Left cardiac atrium (tissue), 4 donors: ENCODE measurements at regions not wholly inside any gene's neighbourhood (a gene's known extent, or its start where the extent isn't known, plus 50 kb on each side); places are given as distances from the start of the nearest gene placed in this dataset.
A peak's percentile ranks its signal among the peaks of the same experiment; 100 is the strongest.
"Not testable (repeated sequence)": the region's sequence is repeated elsewhere in the genome, so short reads cannot be mapped to it uniquely, and the experiment has no call there.

Source experiments
- ATAC-seq, 2 donors: fragments of 200-7000 bp; cut with Tn5 transposase; one replicate each; pipeline ENCODE4 v1.9.1; 2020; ENCODE audit warnings: mild to moderate bottlenecking in 2 of 2, moderate library complexity in 2 of 2
- DNase-seq: peaks from one replicate; pipeline ENCODE4 v3.0.0-alpha.2; 2020
- intact Hi-C, 2 donors: fragments of 100-400 bp; cut with DNase I; formaldehyde crosslinking; loops; one replicate each; pipeline versions ENCODE4 v1.14.1 to v1.15.1; 2022 to 2023
- donor health status: DM: no; HTN: yes; CAD: no.
- donor health status: DM: no; HTN: yes; CAD: no; lungs with severe emphysema.
- donor health status: DM: yes; HTN: yes; CAD: no.
- donor health status: Dilated cardiomyopathy.

DNA sequence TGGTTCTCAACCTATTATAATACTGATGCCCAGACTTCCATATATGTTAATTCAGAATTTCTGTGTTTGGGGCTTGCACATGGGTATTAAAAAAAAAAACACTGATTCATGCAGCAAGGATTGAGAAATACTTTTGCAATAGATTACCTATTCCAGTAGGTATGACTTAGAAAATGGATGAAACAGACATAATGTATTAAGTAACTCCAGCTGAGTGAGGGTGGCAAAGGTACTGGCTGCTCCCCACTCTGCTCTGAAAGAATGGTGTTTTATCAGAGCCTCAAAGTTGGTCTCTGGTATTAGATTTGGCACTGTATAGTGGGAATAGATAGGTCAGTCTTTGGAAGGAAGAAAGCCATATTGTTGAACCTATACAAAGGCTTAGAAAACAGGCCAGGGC, 234.3 kb upstream of the FOLH1 start:
- DNase-seq, result no peak
- ATAC-seq, result no peak
- intact Hi-C loops, result no loop called here

DNA sequence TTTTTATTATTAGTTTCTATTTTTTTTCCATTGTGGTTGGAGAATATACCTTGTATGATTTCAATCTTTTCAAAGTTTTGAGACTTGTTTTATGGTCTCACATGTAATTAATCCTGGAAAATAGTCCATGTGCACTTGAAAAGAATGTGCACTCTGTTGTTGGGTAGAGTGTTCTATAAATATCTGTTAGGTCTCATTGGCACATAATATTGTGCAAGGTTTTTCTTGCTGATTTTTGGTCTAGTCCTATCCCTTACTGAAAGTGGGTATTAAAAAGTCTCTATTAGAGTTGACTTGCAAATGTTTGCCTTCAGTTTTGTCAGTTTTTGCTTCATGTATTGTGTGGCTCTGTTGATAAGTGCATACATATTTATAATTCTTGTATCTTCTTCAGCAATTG, 231.5 kb upstream of the FOLH1 start:
- intact Hi-C loops, ATAC-seq, DNase-seq: not testable (repeated sequence)

DNA sequence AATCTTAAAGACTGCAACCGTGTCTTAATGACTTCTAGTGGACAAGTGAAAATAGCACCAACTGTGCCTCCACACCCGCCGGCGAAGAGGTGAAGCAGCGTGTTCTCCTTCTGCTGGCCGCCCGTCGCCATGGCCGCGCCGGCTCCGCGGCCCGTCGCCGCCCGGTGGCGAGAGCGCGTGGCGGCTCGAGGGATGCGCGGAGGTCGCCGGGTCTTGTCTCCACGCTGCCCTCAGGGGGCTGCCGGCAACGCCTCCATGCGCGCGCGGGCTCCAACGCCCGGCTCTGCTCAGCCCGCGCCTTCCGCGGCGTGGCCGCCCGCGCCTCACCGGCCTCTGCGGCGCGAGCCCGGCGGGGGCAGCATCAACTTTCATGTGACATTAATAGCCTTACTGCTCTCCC, 225.9 kb upstream of the FOLH1 start:
- DNase-seq, intact Hi-C loops, ATAC-seq: not testable (repeated sequence)

DNA sequence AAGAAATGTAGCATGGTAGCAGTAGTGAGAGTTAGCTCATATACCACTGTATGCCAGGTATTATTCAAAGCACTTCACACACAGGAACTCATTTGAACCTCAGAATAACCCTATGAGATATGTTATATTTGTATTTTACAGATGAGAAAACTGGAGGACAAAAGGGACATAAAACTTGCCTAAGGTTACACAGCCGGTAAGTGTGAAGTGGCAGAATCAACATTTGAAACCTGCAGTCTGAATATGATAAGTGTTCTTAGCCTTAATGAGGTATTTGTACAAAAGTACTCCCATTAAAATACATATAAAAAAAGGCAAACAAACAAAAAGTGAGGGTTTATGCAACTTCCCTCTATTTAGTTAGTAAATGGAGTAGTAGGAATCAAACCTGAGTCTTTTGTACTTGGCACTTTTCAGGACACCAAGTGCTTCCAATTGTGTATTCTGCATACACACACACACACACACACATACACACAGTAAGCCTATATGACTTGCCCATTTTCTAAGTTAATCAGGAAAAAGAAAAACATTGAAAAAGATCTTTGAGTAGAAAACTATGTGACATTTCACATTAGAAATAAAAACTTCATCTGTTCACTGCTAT, 223.9 kb upstream of the FOLH1 start:
- no peak for ATAC-seq
- DNase-seq, result no peak
- intact Hi-C loops, result no loop called here

DNA sequence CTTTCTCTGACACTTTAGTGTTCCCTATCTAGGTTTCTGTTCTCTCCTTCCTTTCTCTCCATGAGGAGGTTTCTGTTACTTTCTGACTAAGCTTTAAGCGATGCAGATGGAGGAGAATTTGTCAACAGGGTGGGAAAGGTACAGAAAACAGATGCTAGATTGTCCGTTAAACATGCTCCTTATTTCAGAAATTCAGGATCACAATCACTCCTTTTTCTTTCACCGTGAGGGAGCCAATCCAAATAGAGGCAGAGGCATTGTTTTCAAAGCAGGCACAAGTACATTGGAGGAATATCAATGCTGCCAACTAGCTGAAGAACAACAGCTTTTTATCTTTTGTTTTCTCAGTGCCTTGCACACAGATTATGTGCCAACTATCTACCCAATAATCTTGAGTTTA, 215.7 kb upstream of the FOLH1 start:
- ATAC-seq (no peak), DNase-seq (no peak)
- intact Hi-C loops, result no loop called here

DNA sequence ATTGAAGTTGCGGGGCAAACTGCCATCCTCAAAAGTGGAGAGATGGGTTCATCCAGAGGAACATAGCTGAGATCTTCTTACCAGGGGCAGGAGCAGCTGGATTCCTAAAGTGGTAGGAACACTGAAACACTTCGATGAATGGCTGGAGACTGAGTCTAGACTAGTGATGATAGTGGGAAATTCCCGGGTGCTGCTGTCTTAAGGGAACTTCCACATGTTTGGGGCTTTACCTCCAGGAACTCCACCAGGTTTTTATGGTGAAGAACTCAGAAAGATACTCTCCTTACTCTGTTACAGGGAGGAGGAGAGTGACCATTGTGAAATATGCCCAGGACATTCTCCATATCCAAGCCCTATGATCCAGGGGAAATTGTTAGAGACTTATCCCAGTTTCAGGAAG, 210.5 kb upstream of the FOLH1 start:
- ATAC-seq, intact Hi-C loops, DNase-seq: not testable (repeated sequence)

DNA sequence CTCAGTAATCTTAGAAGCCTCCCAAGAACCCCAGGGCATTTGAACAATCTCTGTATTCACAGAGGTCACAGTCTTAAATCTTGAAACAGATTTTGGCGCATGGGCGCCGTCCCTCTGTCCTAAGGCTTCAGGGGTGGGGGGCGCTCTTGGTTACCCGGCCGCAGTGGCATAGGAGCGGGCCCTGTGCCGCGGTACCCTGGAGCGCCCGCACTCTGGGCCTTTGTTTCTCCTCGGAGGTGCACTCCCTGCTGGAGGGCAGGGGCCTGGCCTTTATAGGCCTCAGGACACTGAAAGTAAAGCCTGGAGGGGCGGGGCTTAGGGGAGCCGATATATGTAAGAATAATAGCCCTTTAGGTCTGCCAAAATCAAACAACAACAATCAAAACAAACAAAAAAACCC, 197.3 kb upstream of the FOLH1 start:
- ATAC-seq (no peak), DNase-seq (no peak)
- intact Hi-C loops, result no loop called here

DNA sequence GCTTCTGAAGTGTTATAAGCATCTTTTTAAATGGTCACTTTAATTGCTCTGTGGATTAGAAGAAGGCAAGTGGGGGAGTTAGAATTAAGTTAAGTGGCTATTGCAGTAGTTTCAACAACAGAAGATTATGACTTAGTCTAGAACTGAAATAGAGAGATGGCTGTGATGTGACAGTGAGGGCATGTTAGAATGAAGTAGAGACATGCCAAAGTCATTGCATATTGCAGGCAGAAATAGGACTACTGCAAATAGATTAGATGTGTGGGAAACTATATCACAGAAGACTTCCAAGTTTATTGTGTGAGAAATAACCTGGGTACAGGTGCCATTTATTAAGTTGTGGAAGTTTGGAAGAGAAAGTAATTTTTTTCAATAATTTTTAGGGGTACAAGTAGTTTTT, 187.4 kb upstream of the FOLH1 start:
- intact Hi-C loops, ATAC-seq: not testable (repeated sequence)

DNA sequence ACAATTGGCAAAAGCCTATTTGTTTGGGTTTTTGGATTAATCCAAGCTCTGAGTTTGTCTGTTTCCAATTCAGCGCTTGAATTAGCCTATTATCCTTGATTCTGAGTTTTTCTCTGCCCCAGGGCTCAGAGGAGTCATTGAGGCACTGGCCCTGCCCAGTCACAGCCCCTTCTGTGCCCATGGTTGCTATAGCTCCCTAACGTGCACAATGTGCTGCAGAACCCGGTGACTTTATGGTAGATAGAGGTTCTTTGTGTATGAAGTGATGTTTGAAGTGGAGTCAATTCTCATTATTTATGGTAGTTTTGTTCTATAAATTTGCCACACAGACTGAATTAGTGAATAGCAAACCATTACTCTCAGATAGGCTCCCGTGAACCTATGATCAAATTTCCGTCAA, 182.0 kb upstream of the FOLH1 start:
- DNase-seq, intact Hi-C loops, ATAC-seq: not testable (repeated sequence)

More for the DNA sequence above, 187.4 kb upstream of the FOLH1 start:
- DNase-seq, result not testable (repeated sequence)

DNA sequence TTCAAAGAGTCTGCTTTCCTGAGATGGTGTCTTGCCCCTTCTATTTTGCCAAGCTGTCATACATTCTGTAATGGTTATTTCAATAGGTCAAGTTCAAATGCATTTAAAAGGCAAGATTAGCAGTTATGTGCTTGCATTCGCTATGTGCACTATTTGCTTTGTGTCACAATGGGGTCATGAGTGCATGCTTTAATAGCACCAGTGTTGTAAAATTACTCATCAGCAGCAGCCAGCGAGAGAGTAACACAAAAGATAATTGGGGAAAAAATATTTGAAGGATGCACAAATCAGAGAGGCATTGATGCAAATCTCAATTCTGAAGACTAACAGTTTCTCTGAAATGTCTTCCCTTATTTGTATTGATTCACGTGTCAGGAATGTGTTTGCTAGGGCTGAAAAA, 180.7 kb upstream of the FOLH1 start:
- DNase-seq, ATAC-seq, intact Hi-C loops: not testable (repeated sequence)

DNA sequence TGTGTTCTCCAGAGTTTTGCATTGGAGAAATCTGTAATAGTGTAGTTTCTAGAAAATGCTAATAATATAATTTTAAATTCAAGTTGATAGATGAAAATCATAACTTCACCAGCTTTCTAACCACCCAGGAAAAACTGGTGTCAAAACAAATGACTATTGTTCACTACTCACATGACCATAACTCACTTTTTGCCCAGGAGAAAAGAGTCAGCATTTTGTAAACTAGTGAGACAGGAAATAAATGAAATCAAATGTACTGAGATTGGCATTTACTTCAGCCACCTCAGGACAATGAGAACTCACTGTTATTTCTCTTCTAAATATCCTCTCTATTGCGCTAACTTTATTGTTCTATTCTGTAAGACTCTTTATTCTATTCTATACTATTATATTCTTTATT, 176.0 kb upstream of the FOLH1 start:
- intact Hi-C loops, ATAC-seq, DNase-seq: not testable (repeated sequence)

DNA sequence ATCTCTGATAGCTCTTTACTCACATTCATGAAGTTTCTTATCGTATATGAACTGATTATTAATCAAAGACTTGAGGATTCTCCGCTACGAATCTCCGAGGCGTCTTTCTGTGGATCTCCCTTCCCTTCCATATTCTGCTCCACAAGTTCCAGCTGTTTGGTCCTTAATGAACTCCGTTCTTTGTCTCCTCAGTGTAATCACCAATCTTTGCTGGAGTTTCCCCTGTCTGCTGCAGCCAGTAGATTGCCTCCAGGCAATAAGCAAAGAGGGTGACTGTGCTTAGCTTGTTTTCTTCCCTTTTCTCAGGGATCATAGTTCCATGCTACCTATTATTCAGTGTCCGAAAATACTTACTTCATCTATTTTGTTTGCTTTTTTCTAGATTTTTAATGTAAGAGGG, 169.6 kb upstream of the FOLH1 start:
- ATAC-seq (no peak), DNase-seq (no peak)
- intact Hi-C loops, result no loop called here

DNA sequence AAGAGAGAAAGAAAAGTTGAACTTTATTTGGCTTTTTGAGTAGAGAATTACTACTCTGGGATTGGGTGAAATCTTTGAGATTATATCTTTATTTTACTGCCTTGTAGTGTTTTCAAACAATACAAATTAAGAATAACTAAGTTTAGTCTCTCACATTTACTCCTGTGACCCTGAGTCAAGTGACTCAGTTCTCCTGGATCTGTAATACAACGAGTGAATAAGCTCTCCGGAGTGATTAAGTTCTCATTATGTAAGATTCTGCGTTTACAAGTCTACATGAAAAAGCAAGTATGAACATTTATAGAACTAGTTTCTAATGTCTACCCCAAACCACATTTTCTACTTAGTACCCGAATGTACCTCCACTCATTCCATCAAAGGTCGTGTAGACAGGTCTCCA, 165.5 kb upstream of the FOLH1 start:
- ATAC-seq, intact Hi-C loops, DNase-seq: not testable (repeated sequence)

DNA sequence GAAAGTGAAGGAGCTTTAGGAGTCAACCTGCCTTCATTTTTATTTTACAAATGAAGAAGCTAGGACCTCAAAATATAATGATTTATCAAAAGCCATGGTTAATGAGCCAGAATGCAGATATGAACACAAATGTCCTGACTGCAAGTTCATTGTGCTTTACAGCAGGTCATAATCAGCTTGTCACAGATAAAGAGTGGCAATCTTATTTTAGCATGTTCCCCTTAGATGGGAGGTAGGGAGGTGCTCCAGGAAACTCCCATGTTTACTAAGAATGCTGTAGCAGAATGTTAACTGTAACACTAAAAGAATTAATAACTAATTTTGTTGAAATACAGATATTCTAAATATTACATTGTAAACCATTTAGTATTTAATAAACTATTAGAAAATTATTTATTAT, 165.0 kb upstream of the FOLH1 start:
- DNase-seq, intact Hi-C loops, ATAC-seq: not testable (repeated sequence)

DNA sequence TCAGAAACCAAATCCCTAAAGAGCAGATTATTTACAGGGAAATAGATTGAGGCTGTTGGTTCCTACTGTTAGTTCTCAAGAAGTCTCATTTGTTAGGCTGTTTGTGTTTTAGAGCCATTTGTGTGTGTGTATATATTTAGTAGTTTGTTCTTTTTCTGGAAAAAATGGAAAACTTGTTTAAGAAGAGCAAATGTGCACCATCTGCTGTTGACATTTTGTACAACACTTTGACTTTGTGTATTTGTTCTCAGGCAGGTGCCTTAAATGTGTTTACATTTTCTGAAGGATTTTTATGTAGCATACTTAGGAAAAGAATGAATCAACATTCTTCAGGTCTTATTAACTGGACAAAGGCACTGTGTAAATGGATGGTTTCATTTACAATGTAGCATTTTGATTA, 163.7 kb upstream of the FOLH1 start:
- intact Hi-C loops, DNase-seq, ATAC-seq: not testable (repeated sequence)

DNA sequence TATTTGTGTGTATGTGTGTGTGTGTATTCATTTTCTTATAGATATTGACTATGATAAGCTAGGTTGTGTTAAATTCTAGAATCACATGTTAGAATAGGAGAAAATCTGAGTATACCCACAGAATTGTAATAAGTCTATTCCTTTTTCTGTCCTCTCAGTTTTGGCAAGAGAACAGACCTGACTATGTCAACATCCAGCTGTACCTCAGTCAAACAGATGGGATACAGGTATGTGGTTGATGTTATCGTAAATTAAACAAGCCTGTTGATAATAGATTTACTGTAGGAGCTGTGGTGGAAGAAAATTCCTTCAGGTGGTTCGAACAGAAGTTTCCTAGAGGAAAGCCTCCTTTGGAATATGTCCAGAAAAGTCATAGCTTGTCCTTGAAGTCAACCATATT, 160.2 kb upstream of the FOLH1 start:
- intact Hi-C loops, DNase-seq, ATAC-seq: not testable (repeated sequence)

DNA sequence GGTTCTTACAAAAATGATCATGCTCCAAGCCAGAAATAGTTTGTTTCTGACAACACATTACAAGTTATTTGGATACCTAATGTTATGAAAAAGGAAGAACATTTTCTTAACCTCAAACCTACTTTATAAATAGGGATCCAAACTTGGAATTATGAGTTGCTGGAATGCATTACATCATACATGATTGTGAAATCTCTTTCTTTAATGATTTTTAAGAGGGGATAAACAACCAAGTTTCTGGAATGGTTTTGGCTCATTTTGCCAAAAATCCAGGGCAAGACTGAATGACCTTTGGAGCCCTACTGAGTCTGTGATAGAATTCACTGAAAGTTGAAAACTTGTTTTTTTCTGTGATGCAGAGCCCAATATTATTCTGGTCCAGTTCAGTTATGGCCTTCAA, 157.0 kb upstream of the FOLH1 start:
- ATAC-seq, result peak; percentile 23 to 33
- DNase-seq, intact Hi-C loops: not testable (repeated sequence)

DNA sequence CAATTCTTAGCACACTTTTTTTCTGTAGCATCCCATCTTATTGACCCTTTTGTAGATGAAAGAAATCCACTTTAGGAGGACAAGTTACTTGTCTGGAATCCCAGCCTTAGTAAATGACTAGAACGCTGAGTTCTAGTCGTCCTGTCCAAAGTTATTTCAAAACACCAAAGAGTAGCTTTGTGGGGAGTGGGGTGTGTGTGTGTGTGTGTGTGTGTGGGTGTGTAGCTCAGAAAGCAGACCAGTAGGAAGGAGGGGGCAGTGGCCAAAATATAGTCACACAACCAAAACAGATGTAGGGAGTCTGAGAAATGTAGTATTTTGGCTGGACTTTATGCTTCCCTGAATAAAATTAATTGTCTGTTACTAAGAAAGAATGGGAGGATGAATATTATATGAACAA, 154.6 kb upstream of the FOLH1 start:
- intact Hi-C loops, DNase-seq, ATAC-seq: not testable (repeated sequence)

DNA sequence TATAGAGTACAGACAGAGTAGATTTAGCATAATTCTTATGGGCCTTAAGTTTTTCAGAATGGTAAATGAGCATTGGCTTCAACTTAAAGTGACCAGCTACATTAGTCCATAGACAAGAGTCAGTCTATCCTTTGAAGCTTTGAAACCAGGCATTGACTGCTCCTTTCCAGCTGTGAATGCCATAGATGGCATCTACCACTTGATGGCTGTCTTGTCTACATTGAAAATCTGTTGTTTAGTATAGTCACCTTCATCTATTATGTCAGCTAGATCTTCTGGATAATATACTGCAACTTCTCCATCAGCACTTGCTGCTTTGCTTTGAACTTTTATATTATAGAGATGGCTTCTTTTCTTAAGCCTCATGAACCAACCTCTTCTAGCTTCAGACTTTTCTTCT, 146.1 kb upstream of the FOLH1 start:
- intact Hi-C loops, DNase-seq, ATAC-seq: not testable (repeated sequence)

DNA sequence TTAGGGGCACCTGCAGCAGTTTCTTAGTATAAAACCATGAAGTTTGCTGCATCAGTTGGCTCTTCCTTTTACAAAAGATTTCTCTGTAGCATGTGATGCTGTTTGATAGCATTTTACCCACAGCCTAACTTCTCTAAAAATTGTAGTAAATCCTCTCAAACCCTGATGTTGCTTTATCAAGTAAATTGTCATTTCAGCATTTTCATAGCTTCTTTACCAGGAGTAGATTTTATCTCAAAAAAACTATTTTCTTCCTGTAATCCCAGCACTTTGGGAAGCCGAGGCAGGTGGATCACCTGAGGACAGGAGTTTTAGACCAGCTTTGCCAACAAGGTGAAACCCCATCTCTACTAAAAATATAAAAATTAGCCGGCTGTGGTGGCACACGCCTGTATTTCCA, 144.5 kb upstream of the FOLH1 start:
- DNase-seq, ATAC-seq, intact Hi-C loops: not testable (repeated sequence)

DNA sequence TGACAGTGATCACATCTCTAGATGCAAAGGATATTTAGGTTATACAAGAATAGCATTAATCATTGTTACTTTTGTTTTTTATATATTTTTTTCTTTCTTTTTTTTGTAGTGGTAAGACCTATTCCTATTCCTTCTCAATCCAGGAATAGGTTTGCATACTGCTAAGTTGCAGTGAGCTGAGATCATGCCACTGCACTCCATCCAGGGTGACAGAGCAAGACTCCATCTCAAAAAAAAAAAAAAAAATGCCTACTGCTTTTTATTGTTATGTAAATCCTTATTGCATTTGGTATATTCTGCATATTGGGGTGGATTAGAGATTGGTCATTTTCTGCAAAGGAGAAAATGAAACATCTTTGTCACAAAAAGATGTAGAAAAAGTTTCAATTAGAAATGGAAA, 138.2 kb upstream of the FOLH1 start:
- DNase-seq, intact Hi-C loops, ATAC-seq: not testable (repeated sequence)
